ENCODE measurements at regions not wholly inside any gene's neighbourhood (a gene's known extent, or its start where the extent isn't known, plus 50 kb on each side); places are given as distances from the start of the nearest gene placed in this dataset.

GRCh38 chr6:120031837-120032236 lies 682.3 kb upstream of the MAN1A1 start:
- intact Hi-C loops (cut with micrococcal nuclease) (no loop called here), in situ Hi-C loops (cut with MboI; ENCODE audit: low sequenced_read_pairs) (no loop called here), dilution Hi-C loops (cut with HindIII; ENCODE audit: low sequenced_read_pairs, unreplicated experiment) (no loop called here)
- no peak overlapping the region for H2AFZ ChIP-seq (replicated peaks; ENCODE audit: low read length, poor library complexity)
- no peak overlapping the region for H3K4me3 ChIP-seq (ENCODE audit: insufficient read depth, low read depth, low read length)
- ChIA-PET POLR2A (ENCODE audit: unreplicated experiment) (no interaction called here), CTCF (no interaction called here)
- no TSS peak for BruUV-seq (replicated peaks)
- H2AK5ac ChIP-seq (ENCODE audit: low read depth, low read length): no peak overlapping the region
- no peak overlapping the region for H4K91ac ChIP-seq (ENCODE audit: insufficient read depth, low read depth, low read length)
- no peak overlapping the region for H3K18ac ChIP-seq (ENCODE audit: low read depth, low read length)
- no peak overlapping the region for H2BK15ac ChIP-seq (ENCODE audit: low read depth, low read length)
- no peak overlapping the region for H3K9ac ChIP-seq (ENCODE audit: low read depth, low read length)
- H3K4me1 ChIP-seq (ENCODE audit: control insufficient read depth, insufficient read depth, low read length): no peaks in the 10 kb centered on the region
- no peak overlapping the region for H2BK120ac ChIP-seq (ENCODE audit: low read depth, low read length)
- H3K4ac ChIP-seq (ENCODE audit: low read depth, low read length): no peak overlapping the region
- H4K5ac ChIP-seq (ENCODE audit: low read depth, low read length): no peak overlapping the region
- no peak overlapping the region for H3K23ac ChIP-seq (ENCODE audit: low read depth, low read length)
- WGBS, 2 experiments (ENCODE audit: extremely low coverage in 2 of 2, insufficient read length in 1 of 2): no CpG with 5 or more reads among the region's 2 CpGs
- H3K27ac ChIP-seq (ENCODE audit: insufficient read depth, low read length): no peak overlapping the region
- no peaks in the 10 kb centered on the region for H3K27me3 ChIP-seq (ENCODE audit: control insufficient read depth, insufficient read depth, low read length)
- no peak for ATAC-seq (ENCODE audit: low read depth)
- no peak overlapping the region for H4K8ac ChIP-seq (ENCODE audit: low read depth in 2 of 2, low read length in 2 of 2)
- H3K79me1 ChIP-seq (ENCODE audit: low read depth in 1 of 2, low read length in 2 of 2): no peaks in the 10 kb centered on the region
- H4K20me1 ChIP-seq (ENCODE audit: insufficient read depth, low read length): no peaks in the 10 kb centered on the region
- H2AK9ac ChIP-seq (replicated peaks; ENCODE audit: low read depth, low read length, poor library complexity): no peak overlapping the region
- H3K4me2 ChIP-seq (ENCODE audit: low read depth, low read length): no peak overlapping the region
- no peak overlapping the region for H3K56ac ChIP-seq (ENCODE audit: extremely low read depth, insufficient read depth, low read length)
- DNase-seq: no peak
- H3K36me3 ChIP-seq (ENCODE audit: control insufficient read depth, insufficient read depth, low read length): no peaks in the 10 kb centered on the region
- no peak for TF ChIP-seq SMC3 (IDR thresholded peaks at IDR 0.05; ENCODE audit: low read depth, low read length)
- no peak for TF ChIP-seq RFX5 (IDR thresholded peaks at IDR 0.05; ENCODE audit: low read depth, low read length)
- TF ChIP-seq RCOR1 (IDR thresholded peaks at IDR 0.05; ENCODE audit: insufficient replicate concordance, low read length): no peak
- no peak for TF ChIP-seq RAD21 (IDR thresholded peaks at IDR 0.05; ENCODE audit: low read length)
- TF ChIP-seq USF2 (IDR thresholded peaks at IDR 0.05; ENCODE audit: low read depth, low read length): no peak
- TF ChIP-seq POLR2A (IDR thresholded peaks at IDR 0.05; ENCODE audit: low read depth, low read length): no peak
- TF ChIP-seq MAZ (IDR thresholded peaks at IDR 0.05; ENCODE audit: borderline replicate concordance, low read depth, low read length): no peak
- no peak for TF ChIP-seq ELK1 (IDR thresholded peaks at IDR 0.05; ENCODE audit: borderline replicate concordance, low read depth, low read length)
- no peak overlapping the region for H2BK20ac ChIP-seq (ENCODE audit: low read depth, low read length)
- no peak overlapping the region for H2BK5ac ChIP-seq (ENCODE audit: low read depth, low read length, poor library complexity, severe bottlenecking)
- no peak overlapping the region for H3K14ac ChIP-seq (replicated peaks; ENCODE audit: low read depth, low read length)
- H3K9me1 ChIP-seq (ENCODE audit: insufficient read depth, low read length): no peaks in the 10 kb centered on the region
- no peaks in the 10 kb centered on the region for H3K9me3 ChIP-seq (ENCODE audit: control insufficient read depth, insufficient read depth, low read length)

All from IMR-90 (cell line).